Stimulated activated CD4-positive, alpha-beta T cell treated with anti-CD3 and anti-CD28 coated beads, Interleukin-1b, Interleukin-23, amount 100 ng/mL, for 4 hours (primary cell): ENCODE measurements at regions not wholly inside any gene's neighbourhood (a gene's known extent, or its start where the extent isn't known, plus 50 kb on each side); places are given as distances from the start of the nearest gene placed in this dataset.
"Not testable (repeated sequence)": the region's sequence is repeated elsewhere in the genome, so short reads cannot be mapped to it uniquely, and the experiment has no call there.

Experiments
- DNase-seq, 2 donors: peaks; one replicate each; pipeline ENCODE4 v3.0.0-alpha.2; 2020; ENCODE audit warnings: low read depth in 2 of 2

GRCh38 chr16:73113336-73113735 lies 65.4 kb upstream of the ZFHX3 start:
- DNase-seq: no peak

GRCh38 chr16:73108195-73108963 lies 60.5 kb upstream of the ZFHX3 start:
- no peak for DNase-seq

GRCh38 chr16:73107371-73107770 lies 59.4 kb upstream of the ZFHX3 start:
- DNase-seq: no peak

- DNase-seq: no peak
Measured at GRCh38 chr16:73106329-73107034, 58.6 kb upstream of the ZFHX3 start.

- no peak for DNase-seq
Measured at GRCh38 chr16:73101568-73101967, 53.6 kb upstream of the ZFHX3 start.

- not testable (repeated sequence) for DNase-seq
Measured at GRCh38 chr16:73099601-73100000, 51.7 kb upstream of the ZFHX3 start.
